HG03103 (cell line): ENCODE measurements at regions not wholly inside any gene's neighbourhood (a gene's known extent, or its start where the extent isn't known, plus 50 kb on each side); places are given as distances from the start of the nearest gene placed in this dataset.
"Not testable (repeated sequence)": the region's sequence is repeated elsewhere in the genome, so short reads cannot be mapped to it uniquely, and the experiment has no call there.

Experiments
- ATAC-seq: cut with Tn5 transposase; IDR thresholded peaks from one replicate; pipeline ENCODE4 v1.9.1; 2021; ENCODE audit warnings: low read depth; ENCODE audit not compliant: unreplicated experiment

GRCh38 chr7:119028736-119029135 is 804.2 kb downstream of the ANKRD7 start:
- ATAC-seq, result no peak

DNA sequence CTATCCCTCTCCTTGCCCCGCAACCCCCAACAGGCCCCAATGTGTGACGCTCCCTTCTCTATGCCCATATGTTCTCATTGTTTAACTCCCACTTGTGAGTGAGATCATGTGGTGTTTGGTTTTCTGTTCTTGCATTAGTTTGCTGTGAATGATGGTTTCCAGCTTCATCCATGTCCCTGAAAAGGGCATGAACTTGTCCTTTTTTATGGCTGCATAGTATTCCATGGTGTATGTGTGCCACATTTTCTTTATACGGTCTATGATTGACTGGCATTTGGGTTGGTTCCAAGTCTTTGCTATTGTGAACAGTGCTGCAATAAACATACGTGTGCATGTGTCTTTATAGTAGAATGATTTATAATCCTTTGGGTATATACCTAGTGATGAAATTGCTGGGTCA is 807.6 kb downstream of the ANKRD7 start:
- not testable (repeated sequence) for ATAC-seq

DNA sequence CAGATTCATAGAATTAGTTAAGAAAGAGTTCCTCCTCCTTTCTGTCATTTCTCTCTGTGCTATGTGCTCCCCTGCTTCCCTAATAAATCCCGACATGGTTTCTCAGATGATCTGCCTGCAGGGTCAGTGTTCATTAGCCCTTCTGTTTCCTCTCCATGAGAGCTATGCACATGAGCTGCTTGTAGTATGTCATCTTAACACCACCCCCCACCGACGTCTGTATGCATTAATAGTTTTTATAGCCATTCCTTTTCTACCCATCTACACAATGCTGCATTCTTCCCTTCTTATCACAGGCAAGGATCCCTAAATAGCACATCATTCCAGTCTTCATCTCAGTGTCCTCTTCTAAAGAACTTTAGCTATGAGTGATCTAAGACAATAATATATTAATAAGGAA is 809.1 kb downstream of the ANKRD7 start:
- ATAC-seq, result no peak

DNA sequence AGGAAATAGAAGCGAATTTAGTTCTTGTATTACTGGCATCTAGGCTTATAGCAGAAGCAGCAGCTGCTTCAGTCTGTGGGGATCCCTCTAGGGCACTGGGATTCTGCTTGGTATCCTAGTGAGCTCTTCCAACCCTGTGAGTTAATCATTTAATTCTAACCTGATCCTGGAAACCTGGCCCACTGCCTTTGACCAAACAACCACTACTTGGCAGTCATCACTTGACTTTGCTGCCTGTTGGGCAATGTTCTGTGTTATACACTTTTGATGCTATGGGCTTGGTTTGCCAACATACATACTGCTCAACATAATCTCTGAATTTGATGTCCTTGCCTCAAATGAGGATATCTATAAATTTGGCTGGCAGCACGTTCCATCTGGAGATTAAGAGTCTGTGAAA is 813.4 kb downstream of the ANKRD7 start:
- no peak for ATAC-seq

- ATAC-seq, result no peak
Observed at GRCh38 chr7:119046068-119046467, 821.6 kb downstream of the ANKRD7 start.

GRCh38 chr7:119065966-119066365 is 841.5 kb downstream of the ANKRD7 start:
- ATAC-seq, result no peak

- ATAC-seq, result no peak
Observed at GRCh38 chr7:119086026-119086425, 861.5 kb downstream of the ANKRD7 start.

- ATAC-seq, result no peak
Observed at GRCh38 chr7:119090851-119091250, 866.3 kb downstream of the ANKRD7 start.

- ATAC-seq, result no peak
Observed at GRCh38 chr7:119096683-119097082, 872.2 kb downstream of the ANKRD7 start.

DNA sequence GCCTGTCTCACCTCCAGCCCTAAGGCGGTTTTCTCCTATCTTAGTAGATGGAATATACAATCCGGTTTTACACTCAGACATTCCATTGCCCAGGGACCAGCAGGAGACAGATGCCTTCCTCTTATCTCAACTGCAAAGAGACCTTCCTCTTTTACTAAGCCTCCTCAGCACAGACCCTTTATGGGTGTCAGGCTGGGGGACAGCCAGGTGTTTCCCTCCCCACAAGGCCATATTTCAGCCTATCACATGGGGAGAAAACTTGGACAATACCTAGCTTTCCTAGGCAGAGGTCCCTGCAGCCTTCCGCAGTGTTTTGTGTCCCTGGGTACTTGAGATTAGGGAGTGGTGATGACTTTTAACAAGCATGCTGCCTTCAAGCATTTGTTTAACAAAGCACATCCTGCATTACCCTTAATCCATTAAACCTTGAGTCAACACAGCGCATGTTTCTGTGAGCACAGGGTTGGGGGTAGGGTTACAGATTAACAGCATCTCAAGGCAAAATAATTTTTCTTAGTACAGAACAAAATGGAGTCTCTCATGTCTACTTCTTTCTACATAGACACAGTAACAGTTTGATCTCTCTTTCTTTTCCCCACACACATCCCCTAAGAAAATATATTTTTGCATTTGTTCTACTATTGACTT is 876.2 kb downstream of the ANKRD7 start:
- ATAC-seq, result not testable (repeated sequence)

GRCh38 chr7:119102291-119102690 is 877.8 kb downstream of the ANKRD7 start:
- no peak for ATAC-seq

DNA sequence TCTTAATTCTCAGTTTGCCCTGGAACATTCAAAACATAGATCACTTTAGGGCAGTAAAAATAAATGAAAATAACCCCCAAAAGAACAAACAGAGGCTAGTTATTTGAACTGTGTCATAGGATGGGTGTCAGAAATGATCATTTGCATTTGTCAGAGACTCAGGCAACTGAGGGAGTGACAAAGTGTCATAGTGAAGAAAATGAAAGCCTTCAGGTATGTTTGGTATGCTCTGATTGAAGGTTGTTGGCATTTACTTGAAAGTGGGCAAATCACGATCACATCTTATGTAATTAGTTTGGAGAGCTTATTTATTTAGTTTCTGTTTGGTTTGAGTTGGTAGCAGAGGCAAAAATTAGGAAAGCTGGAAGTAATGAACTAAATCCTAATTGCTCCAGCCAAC is 880.9 kb downstream of the ANKRD7 start:
- ATAC-seq, result no peak

DNA sequence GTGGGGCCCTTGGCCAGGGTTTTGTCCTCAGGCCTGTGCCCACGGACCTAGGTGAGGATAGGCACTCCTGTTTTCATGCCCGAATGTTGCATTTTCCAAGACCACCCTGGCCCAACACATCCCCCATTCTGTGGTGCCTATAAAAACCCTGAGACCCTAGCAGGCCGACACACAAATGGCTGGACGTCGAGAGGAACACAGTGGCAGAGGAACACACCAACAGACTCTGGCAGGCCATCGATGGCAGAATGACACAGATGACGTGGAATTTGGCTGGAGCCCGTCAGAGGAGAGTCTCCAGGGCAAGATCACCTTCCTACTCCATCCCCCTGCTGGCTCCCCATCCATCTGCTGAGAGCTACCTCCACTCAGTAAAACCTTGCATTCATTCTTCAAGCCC is 898.8 kb downstream of the ANKRD7 start:
- no peak for ATAC-seq

DNA sequence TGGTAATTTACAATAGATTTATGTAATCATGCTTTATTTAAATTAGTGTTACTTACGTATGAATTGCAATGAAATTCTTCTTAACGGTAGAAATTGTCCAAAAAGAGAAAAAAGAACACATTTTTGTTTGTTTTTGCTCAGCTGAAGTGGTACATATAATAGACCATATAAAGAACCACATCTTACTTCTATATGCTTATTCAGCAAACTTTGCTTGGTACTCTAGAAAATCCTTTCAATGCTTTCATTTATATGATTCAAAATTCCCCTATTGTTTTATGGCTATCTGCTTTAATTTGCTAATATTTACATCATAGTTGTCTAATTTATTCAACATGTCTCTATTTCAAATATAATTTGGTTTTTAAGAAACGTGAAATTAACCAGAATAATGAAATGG is 903.2 kb downstream of the ANKRD7 start:
- ATAC-seq, result no peak

- no peak for ATAC-seq
Observed at GRCh38 chr7:119132436-119132835, 907.9 kb downstream of the ANKRD7 start.

- no peak for ATAC-seq
Observed at GRCh38 chr7:119167431-119167830, 942.9 kb downstream of the ANKRD7 start.

DNA sequence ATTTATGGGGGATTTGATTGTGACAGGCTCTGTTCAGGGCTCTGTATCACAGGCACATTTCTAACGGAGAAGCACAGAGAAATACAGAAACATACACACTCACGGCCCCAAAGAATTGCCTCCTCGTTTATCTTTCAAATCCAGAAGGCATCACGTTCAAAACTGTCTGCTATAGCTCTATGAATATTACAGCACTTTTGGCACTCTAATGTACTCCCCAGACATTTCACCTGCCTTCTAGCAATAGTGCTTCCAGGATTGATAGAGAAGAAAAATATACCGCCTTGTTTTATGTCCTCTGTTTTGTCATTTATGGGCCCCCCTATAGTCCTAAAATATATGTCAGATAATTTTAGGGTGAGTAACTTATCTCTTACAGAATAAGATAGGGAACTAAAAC is 947.5 kb downstream of the ANKRD7 start:
- no peak for ATAC-seq

DNA sequence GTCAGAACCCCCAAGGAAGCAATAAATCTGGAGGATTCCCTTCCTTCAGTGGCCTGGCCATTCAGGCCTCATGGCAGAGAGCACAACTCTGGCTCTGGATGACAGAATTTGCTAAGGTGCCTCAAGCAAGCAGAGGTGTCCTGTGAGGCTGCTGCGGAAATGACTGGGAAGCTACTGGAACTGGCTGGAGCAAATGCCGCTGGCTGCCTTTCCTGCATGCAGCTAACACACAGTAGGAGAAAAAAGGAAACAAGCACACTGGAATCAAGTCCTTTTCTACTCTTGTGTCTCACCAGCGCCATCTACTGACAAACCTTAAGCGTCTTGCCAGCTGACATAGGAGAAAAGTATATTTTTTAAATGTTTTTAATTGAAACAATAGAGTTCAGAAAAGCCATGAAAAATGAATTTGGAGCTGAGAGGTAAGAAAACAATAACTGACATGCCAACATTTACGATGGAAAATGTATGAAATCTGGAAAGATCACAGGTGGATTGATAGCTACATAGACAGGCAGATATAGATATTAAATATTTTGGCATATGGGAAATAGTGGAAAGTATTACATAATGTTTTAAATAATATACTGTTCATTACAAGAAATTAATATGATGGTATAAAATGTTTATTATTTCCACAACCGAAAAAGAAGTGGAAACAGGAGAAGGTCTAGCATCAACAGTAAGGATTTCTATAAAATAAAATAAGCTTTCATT is 951.6 kb downstream of the ANKRD7 start:
- ATAC-seq, result peak; percentile 82

DNA sequence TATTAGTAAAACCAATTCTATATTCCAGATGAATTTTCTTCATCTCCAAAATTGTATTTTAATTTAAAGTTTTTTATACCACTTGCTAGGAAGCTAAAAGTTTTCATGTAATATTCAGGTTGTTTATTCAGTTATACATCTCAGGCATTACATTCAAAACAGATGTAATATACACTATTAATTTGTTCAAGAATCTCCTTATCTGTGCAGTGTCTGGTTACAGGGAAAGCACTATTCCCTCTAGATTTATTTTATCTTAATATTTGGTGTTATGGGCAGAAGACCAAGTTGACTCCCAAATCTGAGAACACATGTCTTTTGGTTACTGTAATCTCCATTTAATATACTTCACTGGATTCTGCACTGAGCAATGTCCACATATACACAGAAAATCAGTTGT is 953.4 kb downstream of the ANKRD7 start:
- no peak for ATAC-seq

DNA sequence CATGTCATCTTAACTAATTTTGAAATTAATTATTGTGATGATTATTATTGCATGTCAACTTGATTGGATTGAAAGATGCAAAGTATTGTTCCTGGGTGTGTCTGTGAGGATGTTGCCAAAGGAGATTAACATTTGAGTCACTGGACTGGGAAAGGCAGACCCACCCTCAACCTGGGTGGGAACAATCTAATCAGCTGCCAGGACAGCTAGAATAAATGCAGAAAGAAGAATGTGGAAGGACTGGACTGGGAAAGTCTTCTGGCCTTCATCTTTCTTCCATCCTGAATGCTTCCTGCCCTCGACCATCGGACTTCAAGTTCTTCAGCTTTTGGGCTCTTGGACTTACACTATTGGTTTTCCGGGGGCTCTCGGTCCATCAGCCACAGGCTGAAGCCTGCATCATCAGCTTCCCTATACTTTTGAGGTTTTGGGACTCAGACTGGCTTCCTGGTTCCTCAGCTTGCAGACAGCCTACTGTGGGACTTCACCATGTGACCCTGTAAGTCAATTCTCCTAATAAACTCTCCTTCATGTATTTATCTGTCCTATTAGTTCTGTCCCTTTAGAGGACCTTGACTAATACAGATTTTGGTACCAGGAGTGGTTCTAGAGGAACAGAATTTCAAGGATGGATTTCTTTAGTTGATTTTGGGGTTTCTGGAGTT is 959.8 kb downstream of the ANKRD7 start:
- no peak for ATAC-seq

GRCh38 chr7:119196183-119196582 is 971.7 kb downstream of the ANKRD7 start:
- no peak for ATAC-seq
